H9 (cell line): ENCODE measurements at regions not wholly inside any gene's neighbourhood (a gene's known extent, or its start where the extent isn't known, plus 50 kb on each side); places are given as distances from the start of the nearest gene placed in this dataset.

Source experiments
- DNase-seq: peaks from one replicate; pipeline ENCODE4 v3.0.0-alpha.2; 2017
- H2AFZ ChIP-seq: one replicate; pipeline ENCODE4 v1.6.1; 2013; ENCODE audit warnings: mild to moderate bottlenecking, low read length, control low read depth, moderate library complexity
- H2AK5ac ChIP-seq: 2 replicates; pipeline ENCODE4 v1.6.1; 2013; ENCODE audit warnings: low read length, control low read depth, mixed read lengths; ENCODE audit not compliant: insufficient read length
- H2BK120ac ChIP-seq: one replicate; pipeline ENCODE4 v1.6.1; 2013; ENCODE audit warnings: low read depth, mild to moderate bottlenecking, low read length, control low read depth, inconsistent platforms; ENCODE audit not compliant: poor library complexity, severe bottlenecking
- H2BK12ac ChIP-seq: 2 replicates; pipeline ENCODE4 v1.6.1; 2013; ENCODE audit warnings: low read length, control low read depth, mixed read lengths, low read depth; ENCODE audit not compliant: insufficient read length
- H2BK15ac ChIP-seq: 2 replicates; pipeline ENCODE4 v1.6.1; 2013; ENCODE audit warnings: low read depth, low read length, control low read depth
- H2BK20ac ChIP-seq: one replicate; pipeline ENCODE4 v1.6.1; 2013; ENCODE audit warnings: low read depth, mild to moderate bottlenecking, low read length, control low read depth, inconsistent platforms; ENCODE audit not compliant: poor library complexity, severe bottlenecking
- H2BK5ac ChIP-seq: 2 replicates; pipeline ENCODE4 v1.6.1; 2013; ENCODE audit warnings: low read length, control low read depth, mixed read lengths; ENCODE audit not compliant: insufficient read length
- H3K14ac ChIP-seq: 2 replicates; pipeline ENCODE4 v1.6.1; 2013; ENCODE audit warnings: low read length, control low read depth; ENCODE audit not compliant: insufficient read depth
- H3K18ac ChIP-seq: 2 replicates; pipeline ENCODE4 v1.6.1; 2013; ENCODE audit warnings: low read depth, mild to moderate bottlenecking, mixed read lengths, low read length, control low read depth; ENCODE audit not compliant: insufficient read length
- H3K23ac ChIP-seq: 2 replicates; pipeline ENCODE4 v1.6.1; 2013; ENCODE audit warnings: low read length, control low read depth, mixed read lengths, low read depth; ENCODE audit not compliant: insufficient read length
- H3K23me2 ChIP-seq: 2 replicates; pipeline ENCODE4 v1.6.1; 2013; ENCODE audit warnings: low read depth, mild to moderate bottlenecking, mixed read lengths, low read length, control low read depth; ENCODE audit not compliant: insufficient read length, poor library complexity, severe bottlenecking
- H3K27ac ChIP-seq: 2 replicates; pipeline ENCODE4 v1.5.1; 2013; ENCODE audit warnings: low read length, control low read depth, mixed read lengths, low read depth; ENCODE audit not compliant: insufficient read length
- H3K27me3 ChIP-seq: 2 replicates; pipeline ENCODE4 v1.6.1; 2013; ENCODE audit warnings: low read length, control low read depth, inconsistent platforms; ENCODE audit not compliant: insufficient read depth
- H3K4ac ChIP-seq: 2 replicates; pipeline ENCODE4 v1.6.1; 2013; ENCODE audit warnings: low read depth, mild to moderate bottlenecking, control low read depth, inconsistent platforms, low read length, moderate library complexity
- H3K4me1 ChIP-seq: 2 replicates; pipeline ENCODE4 v1.6.1; 2013; ENCODE audit warnings: low read length, control low read depth, inconsistent platforms; ENCODE audit not compliant: insufficient read depth
- H3K4me2 ChIP-seq: 2 replicates; pipeline ENCODE4 v1.6.1; 2013; ENCODE audit warnings: low read length, control low read depth, mixed read lengths; ENCODE audit not compliant: insufficient read length, insufficient read depth
- H3K56ac ChIP-seq: 2 replicates; pipeline ENCODE4 v1.6.1; 2013; ENCODE audit warnings: low read depth, mild to moderate bottlenecking, mixed read lengths, low read length, control low read depth; ENCODE audit not compliant: insufficient read length
- H3K79me1 ChIP-seq: 2 replicates; pipeline ENCODE4 v1.6.1; 2013; ENCODE audit warnings: low read depth, mild to moderate bottlenecking, moderate library complexity, low read length, control low read depth, inconsistent platforms; ENCODE audit not compliant: insufficient read depth, poor library complexity, severe bottlenecking
- H3K79me2 ChIP-seq: 2 replicates; pipeline ENCODE4 v1.6.1; 2013; ENCODE audit warnings: low read length, control low read depth, inconsistent platforms; ENCODE audit not compliant: insufficient read depth
- H3K9ac ChIP-seq: 2 replicates; pipeline ENCODE4 v1.6.1; 2013; ENCODE audit warnings: low read length, control low read depth, mixed read lengths; ENCODE audit not compliant: insufficient read length; ENCODE audit errors: extremely low read depth
- H3K9me3 ChIP-seq: one replicate; pipeline ENCODE4 v1.6.1; 2013; ENCODE audit warnings: low read depth, low read length, inconsistent platforms; ENCODE audit not compliant: control insufficient read depth
- H3T11ph ChIP-seq: one replicate; pipeline ENCODE4 v1.6.1; 2013; ENCODE audit warnings: mild to moderate bottlenecking, low read length, control low read depth, inconsistent platforms
- H4K20me1 ChIP-seq: one replicate; pipeline ENCODE4 v1.6.1; 2013; ENCODE audit not compliant: control insufficient read depth, insufficient read length, insufficient read depth
- H4K5ac ChIP-seq: 2 replicates; pipeline ENCODE4 v1.6.1; 2013; ENCODE audit warnings: low read depth, mild to moderate bottlenecking, mixed read lengths, low read length, control low read depth; ENCODE audit not compliant: insufficient read length
- H4K8ac ChIP-seq: replicated peaks from 2 replicates; pipeline ENCODE4 v1.6.1; 2013; ENCODE audit warnings: low read length, control low read depth, mixed read lengths, low read depth; ENCODE audit not compliant: insufficient read length
- H4K91ac ChIP-seq: 2 replicates; pipeline ENCODE4 v1.6.1; 2013; ENCODE audit warnings: low read depth, mild to moderate bottlenecking, moderate library complexity, mixed read lengths, low read length, control low read depth; ENCODE audit not compliant: insufficient read length
- H3K27ac Mint-ChIP-seq, 3 experiments: 2 replicates in 2 of 3; 3 replicates in 1 of 3; pipeline ENCODE4 v1.8.0; 2020 to 2021; ENCODE audit warnings: mixed read lengths in 3 of 3, mild to moderate bottlenecking in 1 of 3, moderate library complexity in 1 of 3
- H3K27me3 Mint-ChIP-seq: 2 replicates; pipeline ENCODE4 v1.8.0; 2021; ENCODE audit warnings: low read depth, mild to moderate bottlenecking, moderate library complexity, mixed read lengths
- H3K36me3 Mint-ChIP-seq, 3 experiments: 2 replicates in 2 of 3; 3 replicates in 1 of 3; pipeline ENCODE4 v1.8.0; 2020 to 2021; ENCODE audit warnings: low read depth in 3 of 3, mixed read lengths in 3 of 3; ENCODE audit not compliant: insufficient read depth in 1 of 3
- H3K4me1 Mint-ChIP-seq, 2 experiments: 2 replicates each; pipeline ENCODE4 v1.8.0; 2020; ENCODE audit warnings: mixed read lengths in 2 of 2
- H3K4me3 Mint-ChIP-seq, 2 experiments: 2 replicates in 1 of 2; 3 replicates in 1 of 2; pipeline ENCODE4 v1.8.0; 2020 to 2021; ENCODE audit warnings: mild to moderate bottlenecking in 2 of 2, mixed read lengths in 2 of 2, moderate library complexity in 1 of 2
- H3K9me3 Mint-ChIP-seq, 2 experiments: 2 replicates in 1 of 2; 3 replicates in 1 of 2; pipeline ENCODE4 v1.8.0; 2020; ENCODE audit warnings: mild to moderate bottlenecking in 2 of 2, mixed read lengths in 2 of 2, moderate library complexity in 1 of 2
- WGBS: extraction: QIAGEN DNeasy Blood & Tissue Kit; methylation state at CpG from one replicate; pipeline ENCODE4 v1.1.7; 2013; ENCODE audit warnings: missing lambda C conversion rate, low lambda C conversion rate, mixed read lengths; ENCODE audit not compliant: insufficient read length; ENCODE audit errors: extremely low coverage; 5-methylcytosine and 5-hydroxymethylcytosine counted together
- TF ChIP-seq, protein P1 (sequence below): fragments of 200-600 bp; sonication (generic); conservative IDR thresholded peaks from 3 replicates; pipeline ENCODE4 v1.8.0; 2021; ENCODE audit warnings: antibody characterized with exemption, mild to moderate bottlenecking

DNA sequence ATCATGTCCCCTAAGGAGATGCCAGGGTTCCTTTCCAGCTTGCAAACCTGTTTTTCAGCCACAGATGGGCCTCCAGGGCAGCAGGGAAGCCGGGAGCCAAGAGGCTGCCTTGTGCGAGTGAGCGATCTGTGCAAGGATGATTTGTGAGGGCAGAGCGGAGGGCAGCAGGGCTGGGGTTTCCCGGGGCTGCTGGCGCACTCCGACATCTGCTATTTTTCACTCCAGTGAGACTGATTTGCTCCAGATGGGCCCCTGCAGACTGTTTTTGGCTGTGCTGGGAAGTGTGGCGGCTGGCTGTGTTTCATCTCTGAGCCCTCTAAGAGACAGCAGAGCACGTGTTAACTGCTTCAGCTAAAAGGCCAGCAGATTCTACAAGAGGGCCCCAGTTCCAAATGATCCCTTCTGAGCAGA lies 466.2 kb downstream of the TYW1 start:
- H3K79me1 ChIP-seq, result no peaks in the 10 kb centered on the region
- peaks cover 15% of the 10 kb centered on the region for H3K27me3 Mint-ChIP-seq
- H3K79me2 ChIP-seq, result no peaks in the 10 kb centered on the region
- no peak overlapping the region for H3K4me3 Mint-ChIP-seq
- no peak overlapping the region for H4K5ac ChIP-seq
- H4K20me1 ChIP-seq, result no peaks in the 10 kb centered on the region
- H2BK12ac ChIP-seq, result peak overlapping the region; percentile 78
- WGBS, result no CpG with 5 or more reads among the region's 9 CpGs
- peak overlapping the region; percentile 6 for H2AFZ ChIP-seq
- no peaks in the 10 kb centered on the region for H3K4me1 Mint-ChIP-seq
- H3K27ac ChIP-seq, result no peak overlapping the region
- no peak overlapping the region for H3K14ac ChIP-seq
- H3K23ac ChIP-seq, result no peak overlapping the region
- H2BK20ac ChIP-seq, result no peak overlapping the region
- TF ChIP-seq, protein P1, sequence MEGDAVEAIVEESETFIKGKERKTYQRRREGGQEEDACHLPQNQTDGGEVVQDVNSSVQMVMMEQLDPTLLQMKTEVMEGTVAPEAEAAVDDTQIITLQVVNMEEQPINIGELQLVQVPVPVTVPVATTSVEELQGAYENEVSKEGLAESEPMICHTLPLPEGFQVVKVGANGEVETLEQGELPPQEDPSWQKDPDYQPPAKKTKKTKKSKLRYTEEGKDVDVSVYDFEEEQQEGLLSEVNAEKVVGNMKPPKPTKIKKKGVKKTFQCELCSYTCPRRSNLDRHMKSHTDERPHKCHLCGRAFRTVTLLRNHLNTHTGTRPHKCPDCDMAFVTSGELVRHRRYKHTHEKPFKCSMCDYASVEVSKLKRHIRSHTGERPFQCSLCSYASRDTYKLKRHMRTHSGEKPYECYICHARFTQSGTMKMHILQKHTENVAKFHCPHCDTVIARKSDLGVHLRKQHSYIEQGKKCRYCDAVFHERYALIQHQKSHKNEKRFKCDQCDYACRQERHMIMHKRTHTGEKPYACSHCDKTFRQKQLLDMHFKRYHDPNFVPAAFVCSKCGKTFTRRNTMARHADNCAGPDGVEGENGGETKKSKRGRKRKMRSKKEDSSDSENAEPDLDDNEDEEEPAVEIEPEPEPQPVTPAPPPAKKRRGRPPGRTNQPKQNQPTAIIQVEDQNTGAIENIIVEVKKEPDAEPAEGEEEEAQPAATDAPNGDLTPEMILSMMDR, result no peak
- DNase-seq, result no peak
- H3K18ac ChIP-seq, result no peak overlapping the region
- peaks cover 27 to 29% of the 10 kb centered on the region in 2 experiments for H3K9me3 Mint-ChIP-seq
- no peaks in the 10 kb centered on the region for H3K27me3 ChIP-seq
- no peak overlapping the region for H4K8ac ChIP-seq
- H4K91ac ChIP-seq, result no peak overlapping the region
- H3T11ph ChIP-seq, result no peak overlapping the region
- H2BK15ac ChIP-seq, result no peak overlapping the region
- H3K4me1 ChIP-seq, result no peaks in the 10 kb centered on the region
- H3K56ac ChIP-seq, result no peak overlapping the region
- no peak overlapping the region for H3K4me2 ChIP-seq
- no peaks in the 10 kb centered on the region for H3K23me2 ChIP-seq
- H2BK5ac ChIP-seq, result no peak overlapping the region
- H2AK5ac ChIP-seq, result no peak overlapping the region
- H3K36me3 Mint-ChIP-seq, result peaks cover 2 to 19% (median 12%) of the 10 kb centered on the region in 3 experiments; a peak in 6 of 7 replicates
- no peak overlapping the region for H3K9ac ChIP-seq
- H2BK120ac ChIP-seq, result no peak overlapping the region
- H3K27ac Mint-ChIP-seq, result no peak overlapping the region
- no peak overlapping the region for H3K4ac ChIP-seq
- H3K9me3 ChIP-seq, result no peaks in the 10 kb centered on the region
